Stimulated activated CD4-positive, alpha-beta T cell treated with anti-CD3 and anti-CD28 coated beads, Interleukin-15, amount 100 ng/mL, for 1 hour (primary cell): ENCODE measurements at regions not wholly inside any gene's neighbourhood (a gene's known extent, or its start where the extent isn't known, plus 50 kb on each side); places are given as distances from the start of the nearest gene placed in this dataset.

ENCODE experiments used
- DNase-seq, 2 donors: peaks; one replicate each; pipeline ENCODE4 v3.0.0-alpha.2; 2020; ENCODE audit warnings: low read depth in 1 of 2, low spot score in 1 of 2

DNA sequence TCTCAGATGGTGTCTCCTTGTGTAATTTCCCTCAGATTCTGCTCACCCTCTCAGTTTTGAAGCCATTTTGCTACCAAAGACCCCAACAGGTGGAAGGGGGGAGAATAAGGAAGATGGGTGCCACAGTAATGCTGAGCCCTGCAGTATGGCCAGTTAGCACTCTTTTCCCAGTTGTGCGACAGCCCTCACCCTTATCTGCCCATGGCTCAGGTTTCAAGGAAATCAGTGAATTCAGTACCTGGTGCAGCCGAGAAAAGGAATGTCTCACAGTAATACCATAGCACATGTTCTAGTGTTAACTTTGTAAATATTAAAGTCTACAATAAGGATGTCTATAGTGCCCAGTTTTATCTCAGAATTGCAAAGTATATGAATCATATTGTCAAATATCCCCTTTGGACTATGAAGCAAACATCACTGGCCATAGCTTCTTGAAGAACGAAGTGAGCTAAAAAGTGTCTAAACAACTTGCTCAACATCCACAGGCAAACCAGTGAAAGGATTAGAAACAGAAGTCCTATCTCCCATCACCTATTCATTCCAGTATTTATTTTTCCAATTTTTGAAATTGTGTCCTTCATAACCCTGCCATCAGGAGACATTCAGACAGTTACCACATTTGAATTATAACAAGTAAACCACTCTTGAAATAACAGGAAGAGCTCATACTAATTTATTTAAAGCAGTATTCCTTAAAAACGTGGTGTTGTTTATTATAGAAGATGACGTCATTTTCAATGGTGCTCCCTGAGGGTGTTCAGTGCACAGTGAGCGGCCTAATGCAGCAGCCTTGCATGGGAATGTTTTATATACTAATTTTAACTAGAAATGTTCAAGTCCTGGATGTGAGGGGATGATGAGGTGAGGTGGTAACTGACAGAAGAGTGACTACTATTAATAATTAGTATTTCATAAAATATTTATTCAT is 366.2 kb downstream of the TFAP2A start:
- no peak for DNase-seq

GRCh38 chr6:10042280-10042679 is 372.6 kb downstream of the TFAP2A start:
- no peak for DNase-seq

DNA sequence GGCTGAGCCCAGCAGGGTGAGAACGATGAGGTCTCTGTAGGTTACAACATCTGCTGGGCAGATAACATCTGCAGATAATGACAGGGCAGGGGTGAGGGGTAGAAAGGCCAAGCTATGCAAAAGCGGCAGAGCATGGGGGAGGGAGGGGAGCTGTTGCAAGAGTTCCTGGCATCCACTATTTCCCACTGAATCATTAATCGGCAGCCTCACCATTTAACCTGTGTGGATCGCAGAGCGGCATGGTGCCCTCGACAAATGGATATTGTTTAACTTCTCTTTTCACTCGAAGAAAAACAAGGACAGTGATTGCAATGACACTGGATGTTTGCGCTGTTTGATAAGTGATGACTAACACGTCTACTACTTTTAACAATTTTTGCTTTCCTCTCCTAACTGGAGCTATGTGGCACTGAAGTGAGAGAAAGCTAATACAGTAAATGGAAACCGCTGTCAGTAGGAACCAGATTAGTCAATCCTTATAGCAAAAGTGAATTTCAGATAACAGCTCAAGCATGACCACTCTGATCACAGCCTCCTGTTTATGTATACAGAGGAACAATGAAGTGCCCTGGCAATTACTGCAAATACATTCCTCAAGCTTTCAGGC is 381.5 kb downstream of the TFAP2A start:
- no peak for DNase-seq

DNA sequence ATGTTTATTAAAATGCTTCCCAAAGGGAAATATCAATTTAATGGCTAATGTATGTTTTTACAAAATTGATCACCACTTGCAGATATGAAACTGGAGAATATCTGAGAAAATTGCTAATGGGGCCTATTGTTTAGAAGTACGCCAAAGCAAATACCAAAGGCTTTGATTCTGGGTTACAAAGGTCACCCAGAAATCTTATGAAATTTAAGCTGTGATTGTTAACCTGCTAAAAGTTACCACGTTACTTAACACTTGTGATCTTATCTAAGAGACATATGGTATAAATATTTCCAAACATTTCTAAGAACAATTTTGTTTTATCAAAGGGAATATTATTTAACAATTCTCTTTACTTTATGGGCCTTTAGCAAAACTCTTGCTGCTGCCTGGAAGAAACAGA is 383.3 kb downstream of the TFAP2A start:
- no peak for DNase-seq

- DNase-seq: no peak
These were observed 383.8 kb downstream of the TFAP2A start for GRCh38 chr6:10030942-10031537.

- DNase-seq: no peak
These were observed 386.7 kb downstream of the TFAP2A start for GRCh38 chr6:10028222-10028621.

GRCh38 chr6:10019851-10020250 is 395.0 kb downstream of the TFAP2A start:
- DNase-seq: no peak

- no peak for DNase-seq
These were observed 400.3 kb downstream of the TFAP2A start for GRCh38 chr6:10014557-10014956.

DNA sequence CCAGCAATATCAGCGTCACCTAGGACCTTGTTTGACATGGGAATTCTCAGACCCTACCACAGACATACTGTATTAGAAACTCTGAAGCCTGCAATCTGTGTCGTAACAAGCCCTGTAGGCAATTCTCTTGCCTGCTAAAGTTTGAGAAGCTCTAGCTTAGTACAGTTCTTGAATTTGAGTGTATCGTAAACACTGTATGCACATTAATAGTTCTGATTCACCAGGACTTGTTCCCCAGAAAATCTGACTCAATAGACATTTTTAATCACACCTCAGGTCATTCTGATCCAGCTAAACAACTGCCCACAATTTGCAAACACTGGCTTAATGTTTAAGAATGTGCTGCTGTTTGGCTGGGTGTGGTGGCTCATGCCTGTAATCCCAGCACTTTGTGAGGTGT is 414.3 kb downstream of the TFAP2A start:
- DNase-seq: no peak

DNA sequence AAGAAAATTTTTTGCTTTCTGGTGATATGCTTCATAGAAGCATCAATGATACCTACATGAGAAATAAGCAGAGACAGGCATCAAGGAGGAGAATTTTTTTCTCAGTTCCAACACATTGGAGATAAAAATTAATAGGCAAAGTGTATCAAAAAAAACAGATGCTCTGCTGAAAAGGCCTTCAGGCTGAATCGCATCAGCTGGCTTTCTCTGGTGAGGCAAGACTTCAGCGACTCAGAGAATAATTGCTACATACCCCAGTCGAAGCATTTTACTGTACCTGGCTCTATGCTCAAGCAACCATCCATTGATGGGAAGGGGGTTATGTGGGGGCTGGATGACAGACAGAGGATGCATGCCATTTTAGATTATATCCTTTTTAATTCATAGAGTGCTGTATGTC is 415.1 kb downstream of the TFAP2A start:
- no peak for DNase-seq

DNA sequence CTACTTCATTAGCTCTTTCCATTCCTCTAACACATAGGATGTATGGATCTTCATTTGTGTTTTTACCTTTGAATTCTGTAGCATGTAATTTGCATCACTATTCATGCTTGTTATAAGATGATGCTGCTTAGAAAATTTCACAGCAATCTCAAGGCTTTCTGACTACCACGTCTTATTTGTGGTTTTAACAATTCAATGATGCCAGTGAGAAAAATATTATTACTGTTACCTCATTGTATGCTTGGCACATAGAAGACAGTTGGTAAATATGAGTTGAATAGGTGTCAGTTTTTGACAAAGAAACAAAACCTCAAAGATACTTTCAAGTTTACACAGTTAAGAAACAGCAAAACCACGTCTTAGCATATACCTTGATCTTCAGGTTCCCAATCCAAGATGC is 428.6 kb downstream of the TFAP2A start:
- DNase-seq: no peak

DNA sequence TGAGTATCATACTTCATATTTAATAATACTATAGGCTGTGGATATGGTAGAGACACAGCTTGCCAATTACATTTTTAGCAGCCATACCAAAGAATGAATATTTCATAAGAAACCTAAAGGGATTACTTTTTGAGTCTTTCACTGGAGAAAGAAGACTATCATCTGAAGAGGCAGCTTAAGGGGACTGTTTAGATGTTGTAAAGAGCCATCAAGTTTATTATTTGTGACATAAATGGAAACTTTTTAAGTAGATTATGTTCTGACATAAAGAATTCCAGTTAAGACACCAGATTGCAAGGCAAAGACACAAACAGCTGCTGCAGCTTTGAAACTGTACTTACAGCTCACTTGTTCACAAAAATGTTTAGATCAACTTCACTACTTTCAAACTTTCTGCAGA is 429.4 kb downstream of the TFAP2A start:
- no peak for DNase-seq

DNA sequence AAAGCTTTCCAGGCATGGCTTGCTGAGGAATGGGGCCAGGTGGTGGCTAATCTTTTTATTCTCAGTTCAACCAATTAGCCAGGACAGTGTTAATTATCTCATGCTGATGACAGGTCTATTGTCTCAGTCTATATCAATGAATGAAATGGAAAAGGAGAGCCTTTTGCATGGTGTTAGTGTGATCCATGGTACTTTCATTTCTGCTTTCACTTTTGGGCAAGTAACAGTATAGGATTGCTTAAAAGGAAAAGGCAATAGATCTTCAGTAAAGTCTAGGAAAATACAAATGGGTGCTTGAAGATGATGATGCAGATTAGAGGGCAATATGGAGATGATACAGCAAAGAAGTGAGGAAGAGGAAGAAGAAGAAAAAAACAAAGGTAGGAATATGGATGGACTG is 430.3 kb downstream of the TFAP2A start:
- no peak for DNase-seq

DNA sequence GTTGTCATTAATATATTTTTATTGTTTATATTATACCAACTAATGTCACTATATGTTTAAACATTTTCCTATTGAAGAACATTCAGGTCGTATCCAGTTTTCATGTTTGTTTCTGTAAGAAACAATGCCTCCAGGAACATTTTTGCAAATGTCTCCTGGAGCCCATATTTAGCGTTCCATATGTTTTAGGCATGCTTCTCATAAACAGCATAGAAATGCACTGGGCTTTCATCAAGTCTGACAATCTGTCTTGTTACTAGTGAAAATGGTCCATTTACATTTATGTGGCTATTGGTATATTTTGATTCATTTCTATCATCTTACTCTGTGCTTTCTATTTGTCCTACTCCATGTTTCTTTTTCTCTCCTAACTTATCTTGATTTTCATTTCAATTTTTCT is 431.7 kb downstream of the TFAP2A start:
- no peak for DNase-seq

DNA sequence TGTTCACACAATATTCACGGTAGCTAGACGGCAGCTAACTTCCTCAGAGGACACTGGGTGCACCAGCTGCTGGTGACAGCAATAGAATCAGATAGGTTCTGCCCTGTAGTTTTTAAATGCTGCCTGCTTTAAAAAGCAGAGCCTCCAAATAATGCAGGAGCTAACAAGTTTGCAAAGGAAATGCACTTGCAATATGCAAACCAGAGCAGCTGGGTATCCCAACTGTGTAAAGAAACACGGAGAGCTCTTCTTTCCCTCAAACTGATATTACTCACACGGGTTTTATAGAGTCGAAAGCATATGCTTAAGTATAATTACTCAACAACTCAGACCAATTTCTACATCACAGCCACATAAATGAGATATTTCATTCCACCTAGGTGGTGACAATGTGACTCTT is 432.7 kb downstream of the TFAP2A start:
- DNase-seq: no peak

- no peak for DNase-seq
These were observed 434.9 kb downstream of the TFAP2A start for GRCh38 chr6:9979996-9980395.

GRCh38 chr6:9978480-9978879 is 436.4 kb downstream of the TFAP2A start:
- no peak for DNase-seq

DNA sequence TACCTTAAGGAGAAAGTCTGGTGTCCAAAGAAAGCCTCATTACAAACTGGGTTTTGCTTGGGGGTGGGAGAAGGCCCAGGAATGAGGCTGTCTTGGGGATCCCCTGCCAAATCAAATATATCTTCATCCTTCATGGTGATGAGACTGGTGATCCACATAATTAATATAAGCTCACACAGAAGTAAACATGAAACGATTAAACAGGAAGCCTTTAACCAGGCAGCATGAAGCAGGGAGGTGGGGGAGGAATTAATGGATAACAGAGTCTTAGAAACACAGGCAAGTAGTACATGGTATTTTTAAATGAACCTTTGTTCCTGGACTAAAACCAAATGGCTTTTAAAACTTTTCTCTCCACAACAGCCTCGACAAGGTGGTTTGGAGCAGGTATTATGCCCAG is 437.5 kb downstream of the TFAP2A start:
- no peak for DNase-seq

DNA sequence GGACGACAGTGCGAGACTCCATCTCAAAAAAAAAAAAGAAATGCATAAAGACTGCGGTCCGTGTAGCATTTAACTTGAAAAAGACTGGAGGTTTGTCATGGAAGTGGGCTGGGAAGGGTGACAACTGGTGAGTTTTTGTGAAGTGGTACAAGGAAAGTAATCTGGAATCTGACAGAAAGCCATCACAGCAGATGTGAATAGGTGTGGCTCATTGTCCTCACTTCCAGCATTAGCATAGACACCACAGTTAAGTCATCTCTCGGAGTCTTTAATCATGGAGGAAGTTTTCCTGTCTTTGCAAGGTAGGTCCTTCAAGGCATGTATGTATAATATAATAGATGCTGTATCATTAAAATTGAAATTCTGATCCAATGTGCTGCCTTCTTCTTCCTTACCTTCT is 453.2 kb downstream of the TFAP2A start:
- DNase-seq: no peak

- no peak for DNase-seq
These were observed 457.6 kb downstream of the TFAP2A start for GRCh38 chr6:9957215-9957759.

- DNase-seq: no peak
These were observed 466.2 kb downstream of the TFAP2A start for GRCh38 chr6:9948678-9949077.

GRCh38 chr6:9943986-9944385 is 470.9 kb downstream of the TFAP2A start:
- no peak for DNase-seq
